IPS-15b (cell line): ENCODE measurements at regions not wholly inside any gene's neighbourhood (a gene's known extent, or its start where the extent isn't known, plus 50 kb on each side); places are given as distances from the start of the nearest gene placed in this dataset.

ENCODE experiments used
- H3K27me3 ChIP-seq: one replicate; pipeline ENCODE4 v1.6.1; 2013; ENCODE audit warnings: low read length; ENCODE audit not compliant: control insufficient read depth, insufficient read depth
- H3K36me3 ChIP-seq: one replicate; pipeline ENCODE4 v1.6.1; 2013; ENCODE audit warnings: low read length; ENCODE audit not compliant: control insufficient read depth, insufficient read depth
- H3K4me1 ChIP-seq: one replicate; pipeline ENCODE4 v1.6.1; 2013; ENCODE audit warnings: mild to moderate bottlenecking, low read length; ENCODE audit not compliant: control insufficient read depth, insufficient read depth
- H3K4me3 ChIP-seq: one replicate; pipeline ENCODE4 v1.5.1; 2013; ENCODE audit warnings: low read depth, low read length
- H3K9ac ChIP-seq: one replicate; pipeline ENCODE4 v1.6.1; 2013; ENCODE audit warnings: low read depth, mild to moderate bottlenecking, low read length
- H3K9me3 ChIP-seq: one replicate; pipeline ENCODE4 v1.6.1; 2013; ENCODE audit warnings: mild to moderate bottlenecking, low read length; ENCODE audit not compliant: control insufficient read depth, insufficient read depth

DNA sequence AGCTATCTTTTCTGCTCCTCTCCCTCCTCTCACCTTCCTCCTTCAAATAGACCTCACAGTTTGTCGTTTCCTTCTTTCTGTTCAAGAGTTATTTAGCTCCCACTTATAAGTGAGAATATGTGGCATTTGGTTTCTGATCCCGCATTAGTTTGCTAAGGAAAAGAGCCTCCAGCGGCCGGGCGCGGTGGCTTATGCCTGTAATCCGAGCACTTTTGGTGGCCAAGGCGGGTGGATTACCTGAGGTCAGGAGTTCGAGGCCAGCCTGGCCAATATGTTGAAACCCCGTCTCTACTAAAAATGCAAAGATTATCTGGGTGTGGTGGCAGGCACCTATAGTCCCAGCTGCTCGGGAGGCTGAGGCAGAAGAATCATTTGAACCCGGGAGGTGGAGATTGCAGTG is 2101.6 kb downstream of the MAT2B start:
- H3K9me3 ChIP-seq, result no peaks in the 10 kb centered on the region
- no peaks in the 10 kb centered on the region for H3K27me3 ChIP-seq

DNA sequence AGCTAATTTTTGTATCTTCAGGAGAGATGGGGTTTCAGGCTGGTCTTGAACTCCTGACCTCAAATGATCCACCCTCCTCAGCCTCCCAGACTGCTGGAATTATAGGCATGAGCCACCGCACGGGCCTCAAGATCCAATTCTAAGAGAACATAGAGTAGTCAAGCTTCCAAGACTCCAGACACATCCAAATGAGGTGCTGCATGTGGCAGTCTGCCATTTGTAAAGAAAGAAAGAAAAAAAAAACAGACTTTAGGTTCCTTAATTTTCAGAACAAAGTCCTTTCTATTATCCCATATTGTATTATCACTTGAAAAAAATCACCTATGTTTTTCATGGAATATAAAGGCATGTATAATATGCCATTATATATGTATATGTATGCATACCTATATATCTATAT is 2104.5 kb downstream of the MAT2B start:
- Histone ChIP-seq H3K4me3 (no peak overlapping the region), H3K36me3 (no peaks in the 10 kb centered on the region), H3K9me3 (no peaks in the 10 kb centered on the region), H3K4me1 (no peaks in the 10 kb centered on the region), H3K27me3 (no peaks in the 10 kb centered on the region), H3K9ac (no peak overlapping the region)

More for the DNA sequence above, 2101.6 kb downstream of the MAT2B start:
- Histone ChIP-seq H3K4me3 (no peak overlapping the region), H3K36me3 (no peaks in the 10 kb centered on the region), H3K9ac (no peak overlapping the region), H3K4me1 (no peaks in the 10 kb centered on the region)

DNA sequence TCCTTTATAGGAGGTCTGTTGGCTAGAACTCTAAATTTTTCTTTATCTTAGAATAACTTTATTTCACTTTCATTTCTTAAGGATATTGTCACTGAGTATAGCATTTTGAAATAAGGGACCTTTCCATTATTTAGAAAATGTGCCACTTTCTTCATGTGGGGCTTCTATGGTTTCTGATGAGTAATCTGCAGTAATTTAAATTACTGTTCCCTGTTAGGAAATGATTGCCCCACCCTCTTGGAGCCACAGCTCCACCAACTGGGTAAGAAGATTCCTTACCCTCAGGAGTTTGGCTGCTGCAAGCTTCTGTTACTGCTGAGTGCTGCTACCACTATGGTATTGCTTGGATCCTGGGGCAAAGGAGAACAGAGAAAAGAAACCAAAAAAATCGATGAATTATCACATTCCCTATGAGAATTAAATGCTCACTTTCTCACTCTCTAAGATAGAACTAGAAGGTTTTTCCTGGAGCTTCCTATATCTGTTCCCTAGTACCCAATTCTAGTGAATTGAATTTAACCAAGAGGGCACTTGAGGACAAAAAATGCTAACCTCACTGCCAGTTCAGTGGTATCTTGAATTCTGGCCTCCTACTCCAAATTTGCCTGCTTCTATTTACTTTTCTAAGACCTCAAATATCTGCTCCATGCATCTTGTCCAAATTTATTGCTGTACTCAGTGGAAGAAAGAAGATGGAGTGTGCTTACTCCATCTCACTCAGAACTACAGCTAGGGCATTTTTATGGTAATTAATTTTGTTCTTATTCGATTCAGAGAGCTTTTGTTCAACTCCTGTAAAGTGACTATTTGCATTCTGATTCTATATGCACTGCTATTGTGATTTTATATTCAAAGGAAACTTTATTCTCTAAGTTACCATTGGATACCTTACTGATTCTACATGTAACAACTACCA is 2111.3 kb downstream of the MAT2B start:
- peaks cover 9% of the 10 kb centered on the region for H3K4me1 ChIP-seq
- no peaks in the 10 kb centered on the region for H3K9me3 ChIP-seq
- peaks cover 2% of the 10 kb centered on the region for H3K36me3 ChIP-seq
- no peak overlapping the region for H3K9ac ChIP-seq
- H3K27me3 ChIP-seq, result no peaks in the 10 kb centered on the region
- H3K4me3 ChIP-seq, result no peak overlapping the region

DNA sequence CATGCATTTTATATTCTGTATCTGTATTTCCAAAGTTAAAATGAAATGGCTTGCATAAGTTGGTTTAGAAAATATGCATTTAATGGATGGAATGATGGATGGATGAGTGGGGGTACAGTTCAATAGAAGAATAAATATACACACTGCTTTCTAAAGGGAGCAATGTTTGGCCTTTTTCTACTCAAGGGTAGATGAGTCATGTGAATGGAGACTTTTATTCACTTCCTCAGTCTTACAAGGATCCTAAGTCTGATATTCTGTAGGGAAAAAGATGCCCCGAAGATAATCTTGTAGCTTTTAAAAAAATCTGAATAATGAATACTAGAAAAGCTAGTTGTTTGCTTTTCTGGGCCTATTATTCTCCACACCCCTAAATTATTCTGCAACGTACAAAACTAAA is 2112.1 kb downstream of the MAT2B start:
- Histone ChIP-seq H3K27me3 (no peaks in the 10 kb centered on the region), H3K4me1 (peaks cover 9% of the 10 kb centered on the region), H3K4me3 (no peak overlapping the region), H3K36me3 (peaks cover 2% of the 10 kb centered on the region), H3K9me3 (no peaks in the 10 kb centered on the region), H3K9ac (no peak overlapping the region)

DNA sequence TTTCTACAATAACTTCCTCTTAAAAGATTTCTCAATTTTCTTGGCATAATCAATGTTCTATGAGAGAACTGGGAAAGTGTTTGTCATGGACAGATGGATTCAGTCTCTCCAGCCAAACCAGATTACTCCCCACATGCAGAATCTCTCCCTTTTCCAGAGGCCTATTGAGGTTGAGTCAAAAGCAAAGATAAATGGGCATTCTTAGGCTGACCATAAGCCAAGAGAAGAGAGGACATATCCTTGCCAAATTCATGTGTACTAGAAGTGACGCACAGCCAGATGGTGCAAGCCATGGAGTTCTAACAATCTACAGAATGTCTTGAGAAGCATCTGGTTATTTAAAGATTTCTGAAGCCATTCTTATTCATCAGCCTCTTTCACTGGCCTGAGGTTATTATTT is 2115.0 kb downstream of the MAT2B start:
- H3K36me3 ChIP-seq, result no peaks in the 10 kb centered on the region
- no peaks in the 10 kb centered on the region for H3K9me3 ChIP-seq
- no peak overlapping the region for H3K4me3 ChIP-seq
- peaks cover 9% of the 10 kb centered on the region for H3K4me1 ChIP-seq
- no peaks in the 10 kb centered on the region for H3K27me3 ChIP-seq
- H3K9ac ChIP-seq, result no peak overlapping the region

DNA sequence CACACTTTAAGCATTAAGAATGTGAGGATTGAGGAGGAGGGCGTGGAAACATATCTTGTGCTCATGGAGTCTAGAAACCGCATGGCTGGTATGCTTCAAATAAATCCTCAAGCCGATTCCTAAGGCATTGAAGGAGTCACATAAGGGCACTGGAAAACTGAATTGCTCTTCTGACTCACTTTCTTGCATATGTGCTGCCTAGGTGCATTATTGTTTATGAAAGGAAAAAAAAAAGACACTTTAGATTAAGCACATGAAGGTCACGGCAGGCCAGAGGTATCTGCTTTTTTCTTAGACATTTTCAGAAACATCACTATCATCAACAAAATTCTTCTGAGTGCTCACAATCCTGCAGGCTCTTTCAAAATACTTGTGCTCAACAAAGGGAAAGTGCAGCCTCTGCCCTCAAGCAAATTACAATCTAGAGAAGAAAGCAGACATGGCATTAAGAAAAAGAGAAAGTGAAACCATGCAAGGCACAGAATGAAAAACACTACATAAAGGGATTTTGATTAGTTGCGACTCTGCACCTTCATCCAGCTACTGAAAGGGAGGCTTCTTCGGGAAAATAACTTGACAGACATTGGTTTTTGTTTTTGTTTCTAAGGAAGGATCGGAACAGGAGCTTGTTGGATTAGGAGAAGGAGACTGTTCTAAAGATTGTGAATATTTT is 2117.6 kb downstream of the MAT2B start:
- no peak overlapping the region for H3K4me3 ChIP-seq
- no peaks in the 10 kb centered on the region for H3K27me3 ChIP-seq
- H3K4me1 ChIP-seq, result no peaks in the 10 kb centered on the region
- H3K9me3 ChIP-seq, result no peaks in the 10 kb centered on the region
- H3K36me3 ChIP-seq, result no peaks in the 10 kb centered on the region
- no peak overlapping the region for H3K9ac ChIP-seq

DNA sequence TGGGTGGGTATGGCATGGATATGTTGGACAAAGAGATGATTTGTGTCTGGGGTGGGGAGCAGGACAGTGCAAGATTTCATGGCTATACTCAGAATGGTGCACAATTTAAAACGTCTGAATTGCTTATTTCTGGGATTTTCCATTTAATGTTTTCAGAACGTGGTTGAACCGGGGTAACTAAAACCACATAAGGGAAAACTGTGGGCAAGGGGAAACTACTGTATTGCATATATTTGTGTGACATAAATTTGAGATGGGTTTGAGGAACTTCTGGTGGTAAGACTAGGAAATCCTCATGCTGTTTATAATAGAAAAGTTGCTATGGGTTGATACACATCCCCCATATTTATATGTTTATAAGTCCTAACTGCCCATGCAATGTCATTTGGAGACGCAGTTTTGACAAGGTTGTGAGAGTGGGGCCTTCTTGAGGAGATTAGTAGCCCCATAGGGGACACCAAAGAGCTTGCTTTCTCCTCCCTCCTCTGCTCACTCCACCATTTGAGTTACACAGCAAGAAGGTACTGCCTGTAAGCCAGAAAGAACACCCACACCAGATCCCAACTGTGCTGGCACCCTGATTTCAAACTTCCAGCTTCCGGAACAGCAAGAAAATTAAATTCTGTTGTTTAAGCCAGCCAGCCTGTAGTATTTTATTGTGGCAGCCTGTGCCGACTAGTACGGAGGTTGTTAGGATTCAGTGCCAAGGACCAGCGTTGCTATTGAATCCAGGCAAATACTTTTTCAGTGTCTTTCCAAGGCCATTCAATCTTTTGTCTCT is 2118.9 kb downstream of the MAT2B start:
- Histone ChIP-seq H3K4me1 (no peaks in the 10 kb centered on the region), H3K36me3 (no peaks in the 10 kb centered on the region), H3K9me3 (no peaks in the 10 kb centered on the region), H3K27me3 (no peaks in the 10 kb centered on the region), H3K4me3 (no peak overlapping the region), H3K9ac (no peak overlapping the region)

DNA sequence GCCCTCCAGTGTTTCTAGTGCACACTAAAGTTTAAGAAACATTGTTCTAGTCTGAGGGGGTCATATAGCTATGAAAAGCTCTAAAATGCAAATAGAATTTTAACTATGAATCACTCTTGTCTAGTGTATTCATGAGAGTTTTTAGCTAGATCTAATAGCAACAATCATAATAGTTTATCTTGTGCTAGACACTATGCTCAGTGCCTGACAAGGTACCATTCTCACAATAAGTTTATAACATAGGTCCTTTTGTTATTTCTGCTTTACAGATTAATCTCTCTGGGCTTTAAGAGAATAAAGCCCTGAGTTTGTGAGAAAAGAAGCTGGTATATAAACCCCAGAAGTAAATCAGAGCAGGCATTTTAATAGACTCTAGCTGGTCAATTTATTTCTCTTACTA is 2120.7 kb downstream of the MAT2B start:
- no peak overlapping the region for H3K4me3 ChIP-seq
- H3K36me3 ChIP-seq, result no peaks in the 10 kb centered on the region
- no peak overlapping the region for H3K9ac ChIP-seq
- H3K27me3 ChIP-seq, result no peaks in the 10 kb centered on the region
- H3K9me3 ChIP-seq, result no peaks in the 10 kb centered on the region
- H3K4me1 ChIP-seq, result no peaks in the 10 kb centered on the region

DNA sequence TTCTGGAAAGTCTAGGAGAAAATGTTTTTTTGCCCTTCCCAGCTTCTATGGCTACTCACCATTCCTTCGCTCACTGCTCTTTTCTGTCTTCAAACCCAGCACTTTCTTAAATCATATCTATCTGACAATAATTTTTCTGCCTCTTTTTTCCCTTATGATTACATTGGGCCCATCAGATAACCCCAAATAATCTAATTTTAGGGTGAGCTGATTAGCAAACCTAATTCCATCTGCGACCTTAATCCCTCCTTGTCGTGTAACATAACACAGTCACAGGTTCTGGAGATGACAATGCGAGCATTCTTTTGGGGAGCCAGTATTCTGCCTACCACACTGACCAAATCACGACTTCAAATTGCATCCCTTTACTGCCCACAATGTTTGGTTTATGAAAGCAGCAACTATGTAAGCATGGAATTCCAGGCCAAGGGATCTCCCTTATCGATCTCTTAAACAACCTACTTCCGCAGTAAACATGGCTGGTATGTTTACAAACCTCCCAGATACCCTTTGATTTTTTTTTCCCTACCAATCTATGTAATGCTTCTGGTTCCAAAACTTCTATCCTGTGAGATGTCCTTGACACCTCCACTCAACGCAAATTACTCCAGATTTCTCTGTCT is 2122.2 kb downstream of the MAT2B start:
- no peak overlapping the region for H3K9ac ChIP-seq
- no peak overlapping the region for H3K4me3 ChIP-seq
- no peaks in the 10 kb centered on the region for H3K4me1 ChIP-seq
- no peaks in the 10 kb centered on the region for H3K9me3 ChIP-seq
- no peaks in the 10 kb centered on the region for H3K27me3 ChIP-seq
- H3K36me3 ChIP-seq, result no peaks in the 10 kb centered on the region

DNA sequence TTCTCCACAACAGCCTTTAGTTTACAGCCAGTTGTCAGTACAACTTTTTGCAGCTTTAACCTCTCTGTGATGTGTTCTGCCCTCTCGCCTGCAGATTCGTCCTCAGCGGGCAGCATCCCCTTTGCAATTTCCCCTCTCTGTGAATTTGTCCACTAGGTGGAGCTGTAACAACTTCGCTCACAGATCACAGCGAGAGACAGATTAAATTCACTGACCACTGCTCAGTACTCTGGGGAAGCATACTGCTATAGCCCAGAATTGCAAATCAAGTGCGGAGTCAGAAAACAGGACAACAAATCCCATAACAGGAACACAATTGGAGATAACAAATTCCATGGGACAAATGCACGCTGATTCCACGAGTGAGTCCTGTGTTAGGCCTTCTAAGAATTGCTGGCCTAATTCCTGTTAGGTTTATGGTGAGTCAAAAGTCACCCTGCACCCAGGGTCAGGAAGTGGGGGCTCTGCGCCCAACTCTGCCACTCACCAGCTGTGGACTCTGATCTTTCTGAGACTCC is 2124.9 kb downstream of the MAT2B start:
- H3K36me3 ChIP-seq, result no peaks in the 10 kb centered on the region
- no peak overlapping the region for H3K4me3 ChIP-seq
- H3K27me3 ChIP-seq, result no peaks in the 10 kb centered on the region
- no peak overlapping the region for H3K9ac ChIP-seq
- no peaks in the 10 kb centered on the region for H3K9me3 ChIP-seq
- H3K4me1 ChIP-seq, result peaks cover 7% of the 10 kb centered on the region

DNA sequence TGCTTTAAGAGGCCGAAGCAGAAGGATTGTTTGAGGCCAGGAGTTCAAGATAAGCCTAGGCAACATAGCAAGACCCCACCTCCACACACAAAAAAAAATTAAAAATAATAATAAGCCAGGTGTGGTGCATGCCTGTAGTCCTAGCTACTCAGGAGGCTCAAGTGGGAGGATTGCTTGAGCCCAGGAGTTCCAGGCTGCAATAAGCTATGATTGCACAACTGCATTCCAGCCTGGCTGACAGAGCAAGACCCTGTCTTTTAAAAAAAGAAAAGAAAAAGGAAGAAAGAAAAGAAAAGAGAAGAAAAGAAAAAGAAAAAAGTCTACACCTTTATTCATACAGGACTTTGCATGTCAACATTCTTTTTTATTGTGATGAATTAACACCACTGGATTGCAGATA is 2125.8 kb downstream of the MAT2B start:
- Histone ChIP-seq H3K4me3 (no peak overlapping the region), H3K9ac (no peak overlapping the region), H3K36me3 (no peaks in the 10 kb centered on the region), H3K27me3 (no peaks in the 10 kb centered on the region), H3K4me1 (peaks cover 11% of the 10 kb centered on the region), H3K9me3 (no peaks in the 10 kb centered on the region)
